Pancreas (tissue), 10 donors: ENCODE measurements at regions not wholly inside any gene's neighbourhood (a gene's known extent, or its start where the extent isn't known, plus 50 kb on each side); places are given as distances from the start of the nearest gene placed in this dataset.

Experiments
- ATAC-seq, 4 donors: fragments of 200-7000 bp; cut with Tn5 transposase; one replicate each; pipeline versions ENCODE4 v1.8.0 to v1.9.1; 2020; ENCODE audit warnings: mild to moderate bottlenecking in 4 of 4, moderate library complexity in 4 of 4
- DNase-seq, 6 donors: peaks; one replicate each; pipeline ENCODE4 v3.0.0-alpha.2; 2020
- FAIRE-seq: peaks from 2 replicates; lab custom pipeline; 2012; peaks lifted over from hg19 to GRCh38; lab: Jason Lieb, UNC
- H3K27ac ChIP-seq, 4 donors: fragments of 200-600 bp; sonication (generic); 1 replicate in 3 of 4; 2 replicates in 1 of 4; pipeline versions ENCODE4 v1.5.0 to v1.8.0; 2020
- H3K27me3 ChIP-seq, 4 donors: fragments of 200-600 bp; one replicate each; pipeline ENCODE4 v1.8.0; 2021
- H3K36me3 ChIP-seq, 3 donors: fragments of 200-600 bp; sonication (generic) in 1 of 3; one replicate each; pipeline versions ENCODE4 v1.5.0 to v1.8.0; 2020 to 2021
- H3K4me1 ChIP-seq, 3 donors: fragments of 200-600 bp; one replicate each; pipeline ENCODE4 v1.8.0; 2021
- H3K4me3 ChIP-seq, 4 donors: fragments of 200-600 bp; sonication (generic) in 2 of 4; one replicate each; pipeline versions ENCODE4 v1.5.0 to v1.8.0; 2020 to 2021
- H3K9me3 ChIP-seq, 4 donors: fragments of 200-600 bp; one replicate each; pipeline ENCODE4 v1.8.0; 2021
- CTCF ChIP-seq, 4 donors: fragments of 200-600 bp; sonication (generic) in 3 of 4; IDR thresholded peaks; one replicate each; pipeline versions ENCODE4 v1.5.0 to v1.8.0; 2021; ENCODE audit warnings: antibody characterized with exemption in 4 of 4
- WGBS, 2 donors: extraction: QIAGEN DNeasy Blood & Tissue Kit; methylation state at CpG; one replicate each; pipeline ENCODE4 v1.1.7; 2013; 5-methylcytosine and 5-hydroxymethylcytosine counted together
- intact Hi-C, 3 donors: fragments of 100-400 bp; cut with DNase I; formaldehyde crosslinking; loops; one replicate each; pipeline versions ENCODE4 v1.11.1 to v1.14.2; 2022
- donor health status: healthy with polysubstance abuse.
- donor health status: DM: no; HTN: no; CAD: no; lungs with moderate emphysema.
- donor health status: DM: no; HTN: no; CAD: no.
- donor health status: control.
- donor health status: control.
- donor health status: Bipolar disorder and iron deficiency.
- donor health status: DM: yes; HTN: yes; CAD: no.
- donor health status: DM: no; HTN: no; CAD: no.
- donor health status: DM: no; HTN: no; CAD: no.
- donor health status: DM: yes; HTN: yes; CAD: no.

- TF ChIP-seq CTCF (IDR thresholded peaks at IDR 0.05) = no peak
- H3K27me3 ChIP-seq = peaks cover 0 to 5% (median 0%) of the 10 kb centered on the region in 4 donors
- H3K4me1 ChIP-seq = no peaks in the 10 kb centered on the region
- ATAC-seq (no peak), DNase-seq (no peak), FAIRE-seq (no peak)
- H3K36me3 ChIP-seq = no peaks in the 10 kb centered on the region
- no peak overlapping the region for H3K4me3 ChIP-seq
- no peaks in the 10 kb centered on the region for H3K9me3 ChIP-seq
- intact Hi-C loops = no loop called here
- WGBS, 2 donors = 61 to 79% methylated on average over 2 of the region's 2 CpGs
- H3K27ac ChIP-seq = no peak overlapping the region
Measured at GRCh38 chr5:51091816-51092215, 291.4 kb upstream of the ISL1 start.

GRCh38 chr5:51095486-51095885 is 287.8 kb upstream of the ISL1 start:
- DNase-seq (no peak), FAIRE-seq (no peak), ATAC-seq (no peak)
- Histone ChIP-seq H3K36me3 (no peaks in the 10 kb centered on the region), H3K4me3 (no peak overlapping the region), H3K9me3 (no peaks in the 10 kb centered on the region), H3K27ac (no peak overlapping the region), H3K27me3 (no peaks in the 10 kb centered on the region), H3K4me1 (no peaks in the 10 kb centered on the region)
- intact Hi-C loops = no loop called here
- WGBS, 2 donors = 11 to 13% methylated on average over 8 of the region's 8 CpGs
- TF ChIP-seq CTCF (IDR thresholded peaks at IDR 0.05) = no peak

GRCh38 chr5:51096859-51097258 is 286.4 kb upstream of the ISL1 start:
- WGBS, 2 donors = 41 to 45% methylated on average over 3 of the region's 3 CpGs
- Histone ChIP-seq H3K9me3 (no peaks in the 10 kb centered on the region), H3K27me3 (no peaks in the 10 kb centered on the region), H3K4me1 (no peaks in the 10 kb centered on the region), H3K36me3 (no peaks in the 10 kb centered on the region), H3K27ac (no peak overlapping the region), H3K4me3 (no peak overlapping the region)
- TF ChIP-seq CTCF (IDR thresholded peaks at IDR 0.05) = no peak
- FAIRE-seq (no peak), ATAC-seq (no peak), DNase-seq (no peak)
- intact Hi-C loops = no loop called here

- no peak for DNase-seq
- FAIRE-seq = no peak
- ATAC-seq = no peak
- Histone ChIP-seq H3K4me1 (no peaks in the 10 kb centered on the region), H3K36me3 (no peaks in the 10 kb centered on the region), H3K27ac (no peak overlapping the region), H3K4me3 (no peak overlapping the region), H3K27me3 (no peaks in the 10 kb centered on the region), H3K9me3 (no peaks in the 10 kb centered on the region)
- intact Hi-C loops = no loop called here
- TF ChIP-seq CTCF (IDR thresholded peaks at IDR 0.05) = no peak
- WGBS, 2 donors = 49 to 73% methylated on average over 6 of the region's 6 CpGs
Measured at GRCh38 chr5:51099173-51099853, 283.9 kb upstream of the ISL1 start.

- no peak overlapping the region for H3K27ac ChIP-seq
- H3K27me3 ChIP-seq = no peaks in the 10 kb centered on the region
- ATAC-seq (no peak), DNase-seq (no peak), FAIRE-seq (no peak)
- 36 to 46% methylated on average over 2 of the region's 2 CpGs for WGBS, 2 donors
- H3K36me3 ChIP-seq = no peaks in the 10 kb centered on the region
- no peaks in the 10 kb centered on the region for H3K4me1 ChIP-seq
- H3K9me3 ChIP-seq = no peaks in the 10 kb centered on the region
- intact Hi-C loops = no loop called here
- H3K4me3 ChIP-seq = no peak overlapping the region
- no peak for TF ChIP-seq CTCF (IDR thresholded peaks at IDR 0.05)
Measured at GRCh38 chr5:51104556-51104955, 278.7 kb upstream of the ISL1 start.
